NT2/D1 (cell line): ENCODE measurements at regions not wholly inside any gene's neighbourhood (a gene's known extent, or its start where the extent isn't known, plus 50 kb on each side); places are given as distances from the start of the nearest gene placed in this dataset.

Experiments
- DNase-seq: peaks from one replicate; pipeline ENCODE4 v3.0.0-alpha.2; 2011; ENCODE audit warnings: low read depth, low spot score
- H3K27me3 ChIP-seq: 2 replicates; pipeline ENCODE4 v1.6.0; 2011; ENCODE audit warnings: mild to moderate bottlenecking; ENCODE audit not compliant: insufficient read length, insufficient read depth
- H3K36me3 ChIP-seq: 2 replicates; pipeline ENCODE4 v1.6.1; 2011; ENCODE audit warnings: mild to moderate bottlenecking, low read length, mixed read lengths; ENCODE audit not compliant: insufficient read depth, insufficient read length
- H3K4me1 ChIP-seq: 2 replicates; pipeline ENCODE4 v1.5.1; 2011; ENCODE audit not compliant: insufficient read depth, insufficient read length
- H3K4me3 ChIP-seq: 2 replicates; pipeline ENCODE4 v1.5.1; 2011; ENCODE audit warnings: low read depth; ENCODE audit not compliant: insufficient read length
- H3K9ac ChIP-seq: 2 replicates; pipeline ENCODE4 v1.6.0; 2011; ENCODE audit warnings: low read depth; ENCODE audit not compliant: insufficient read length
- H3K9me3 ChIP-seq: 2 replicates; pipeline ENCODE4 v1.5.1; 2011; ENCODE audit warnings: mild to moderate bottlenecking, low read length; ENCODE audit not compliant: insufficient read depth
- SUZ12 ChIP-seq: IDR thresholded peaks from 2 replicates; pipeline ENCODE4 v1.6.1; 2011; ENCODE audit not compliant: insufficient read length, insufficient read depth; ENCODE audit errors: extremely low read depth
- YY1 ChIP-seq: IDR thresholded peaks from 2 replicates; pipeline ENCODE4 v1.6.1; 2011; ENCODE audit not compliant: insufficient read length, insufficient read depth
- ZNF274 ChIP-seq: IDR thresholded peaks from 2 replicates; pipeline ENCODE4 v1.6.1; 2011; ENCODE audit warnings: mild to moderate bottlenecking, low read depth, low read length

DNA sequence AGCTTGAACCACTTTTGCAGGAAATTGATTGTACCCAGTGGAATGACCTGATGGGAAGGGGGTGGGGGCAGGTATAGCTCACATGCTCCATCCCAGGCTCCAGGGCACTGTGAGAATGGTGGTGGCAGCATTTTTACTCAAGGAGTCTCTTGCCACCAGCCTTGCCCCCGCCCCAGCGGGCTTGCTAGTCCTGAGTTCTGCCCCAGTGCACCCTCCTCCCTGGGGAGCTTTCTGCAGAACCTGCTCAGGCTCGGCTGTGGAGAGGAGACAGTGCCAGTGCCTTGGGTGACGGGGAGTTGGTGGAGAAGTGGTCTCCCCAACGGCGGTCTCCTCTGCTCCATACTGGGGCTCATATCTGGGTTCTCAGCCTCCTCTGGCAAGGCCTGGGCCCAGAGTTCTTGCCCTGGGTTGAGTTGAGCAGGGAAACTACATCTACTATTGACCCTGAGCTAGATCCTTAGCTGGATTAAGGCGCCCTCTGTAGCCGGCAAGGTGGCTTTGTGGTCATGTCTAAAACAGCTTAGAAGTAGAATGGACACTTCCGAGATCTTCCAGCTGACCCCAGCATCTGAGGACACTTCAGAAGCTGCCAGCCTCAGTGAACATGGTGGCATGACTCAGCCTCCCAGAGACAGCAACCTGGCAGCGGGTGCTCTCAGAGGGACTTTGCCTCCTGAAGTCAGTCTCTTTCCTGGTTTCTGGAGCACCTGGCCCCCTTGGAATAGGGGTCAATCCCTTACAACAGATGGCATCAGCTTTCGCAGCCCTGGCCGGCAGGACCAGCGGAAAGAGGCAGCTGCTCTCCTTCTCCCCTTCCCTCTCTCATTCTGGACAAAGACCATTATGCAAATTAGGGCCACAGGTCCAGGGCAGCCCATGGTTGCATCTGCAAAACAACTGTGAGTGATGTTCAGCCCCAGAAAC is 363.4 kb upstream of the MKI67 start:
- Histone ChIP-seq H3K4me1 (no peaks in the 10 kb centered on the region), H3K36me3 (no peaks in the 10 kb centered on the region), H3K27me3 (no peaks in the 10 kb centered on the region), H3K9ac (no peak overlapping the region), H3K4me3 (no peak overlapping the region), H3K9me3 (no peaks in the 10 kb centered on the region)
- TF ChIP-seq YY1 (no peak), SUZ12 (no peak), ZNF274 (no peak)
- DNase-seq = no peak

- no peaks in the 10 kb centered on the region for H3K4me1 ChIP-seq
- H3K4me3 ChIP-seq = no peak overlapping the region
- TF ChIP-seq ZNF274 (no peak), YY1 (no peak), SUZ12 (no peak)
- no peak overlapping the region for H3K9ac ChIP-seq
- no peaks in the 10 kb centered on the region for H3K9me3 ChIP-seq
- no peaks in the 10 kb centered on the region for H3K36me3 ChIP-seq
- DNase-seq = no peak
- no peaks in the 10 kb centered on the region for H3K27me3 ChIP-seq
Observed at GRCh38 chr10:128491686-128492085, 365.5 kb upstream of the MKI67 start.

- Histone ChIP-seq H3K36me3 (no peaks in the 10 kb centered on the region), H3K4me1 (no peaks in the 10 kb centered on the region), H3K9ac (no peak overlapping the region), H3K27me3 (no peaks in the 10 kb centered on the region), H3K4me3 (no peak overlapping the region), H3K9me3 (no peaks in the 10 kb centered on the region)
- TF ChIP-seq YY1 (no peak), SUZ12 (no peak), ZNF274 (no peak)
- no peak for DNase-seq
Observed at GRCh38 chr10:128493811-128494210, 367.6 kb upstream of the MKI67 start.

- DNase-seq = no peak
- TF ChIP-seq YY1 (no peak), ZNF274 (no peak), SUZ12 (no peak)
- Histone ChIP-seq H3K27me3 (no peaks in the 10 kb centered on the region), H3K36me3 (no peaks in the 10 kb centered on the region), H3K4me3 (no peak overlapping the region), H3K9ac (no peak overlapping the region), H3K9me3 (no peaks in the 10 kb centered on the region), H3K4me1 (no peaks in the 10 kb centered on the region)
Observed at GRCh38 chr10:128494665-128495064, 368.4 kb upstream of the MKI67 start.

DNA sequence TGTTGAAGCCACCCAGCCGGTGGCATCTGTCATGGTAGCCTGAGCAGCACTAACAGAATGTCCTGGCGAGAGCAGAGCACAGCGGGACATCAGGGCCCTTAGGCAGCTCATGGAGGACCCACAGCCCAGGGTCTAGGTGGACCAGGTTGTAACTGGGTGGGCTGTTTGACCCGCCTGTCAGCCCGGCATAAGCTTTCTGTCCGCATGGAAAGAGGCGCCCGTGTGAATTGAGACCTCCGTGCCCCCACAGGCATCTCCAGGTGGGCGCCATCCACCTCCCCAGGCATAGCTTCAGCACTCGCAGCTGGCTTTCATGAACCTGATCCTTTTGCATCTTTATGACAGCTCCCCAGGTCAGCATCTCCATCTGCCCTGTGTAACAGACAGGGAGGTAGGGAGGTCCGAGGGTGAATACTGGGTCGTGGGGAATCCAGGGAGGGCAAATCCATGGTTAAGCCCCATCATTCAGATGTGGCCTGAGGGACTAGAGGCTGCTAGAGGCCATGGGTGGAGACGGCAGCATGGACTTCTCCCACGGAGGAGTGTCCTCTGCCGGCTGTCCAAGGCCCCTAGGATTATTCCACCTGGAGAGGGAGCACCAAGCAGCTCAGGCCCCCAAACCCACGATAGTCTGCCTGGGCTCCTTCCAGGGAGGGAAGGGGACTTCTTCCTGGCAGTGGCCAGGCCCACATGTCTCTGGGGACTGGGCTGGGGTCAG is 371.6 kb upstream of the MKI67 start:
- H3K27me3 ChIP-seq = no peaks in the 10 kb centered on the region
- H3K4me3 ChIP-seq = no peak overlapping the region
- no peaks in the 10 kb centered on the region for H3K9me3 ChIP-seq
- no peak overlapping the region for H3K9ac ChIP-seq
- no peaks in the 10 kb centered on the region for H3K4me1 ChIP-seq
- no peak for TF ChIP-seq SUZ12
- no peak for TF ChIP-seq YY1
- TF ChIP-seq ZNF274 = no peak
- no peaks in the 10 kb centered on the region for H3K36me3 ChIP-seq
- no peak for DNase-seq

DNA sequence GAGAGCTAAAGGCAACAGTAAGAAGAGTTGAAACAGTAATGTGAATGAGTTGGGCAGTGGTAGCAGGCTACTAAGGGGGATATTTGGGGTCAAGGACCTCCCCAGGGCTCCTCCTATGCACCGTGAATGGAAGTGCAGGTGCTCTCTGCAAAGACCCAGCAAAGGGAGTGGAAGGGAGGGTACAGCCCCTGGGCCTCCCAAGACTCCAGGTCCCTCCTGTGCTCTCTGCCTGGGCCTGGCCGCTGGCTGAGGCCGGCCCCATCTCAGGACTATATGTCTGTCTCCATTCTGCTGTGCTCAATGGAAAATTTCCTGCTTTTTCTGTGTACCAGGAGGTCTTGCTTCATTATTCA is 372.1 kb upstream of the MKI67 start:
- no peak for DNase-seq
- no peak overlapping the region for H3K9ac ChIP-seq
- H3K9me3 ChIP-seq = no peaks in the 10 kb centered on the region
- no peaks in the 10 kb centered on the region for H3K4me1 ChIP-seq
- no peaks in the 10 kb centered on the region for H3K27me3 ChIP-seq
- TF ChIP-seq SUZ12 (no peak), ZNF274 (no peak), YY1 (no peak)
- H3K4me3 ChIP-seq = no peak overlapping the region
- no peaks in the 10 kb centered on the region for H3K36me3 ChIP-seq

GRCh38 chr10:128498746-128499145 is 372.5 kb upstream of the MKI67 start:
- DNase-seq = no peak
- H3K9ac ChIP-seq = no peak overlapping the region
- H3K9me3 ChIP-seq = no peaks in the 10 kb centered on the region
- H3K36me3 ChIP-seq = no peaks in the 10 kb centered on the region
- H3K4me3 ChIP-seq = no peak overlapping the region
- H3K27me3 ChIP-seq = no peaks in the 10 kb centered on the region
- TF ChIP-seq YY1 (no peak), ZNF274 (no peak), SUZ12 (no peak)
- H3K4me1 ChIP-seq = no peaks in the 10 kb centered on the region
